ENCODE measurements at regions not wholly inside any gene's neighbourhood (a gene's known extent, or its start where the extent isn't known, plus 50 kb on each side); places are given as distances from the start of the nearest gene placed in this dataset.

DNA sequence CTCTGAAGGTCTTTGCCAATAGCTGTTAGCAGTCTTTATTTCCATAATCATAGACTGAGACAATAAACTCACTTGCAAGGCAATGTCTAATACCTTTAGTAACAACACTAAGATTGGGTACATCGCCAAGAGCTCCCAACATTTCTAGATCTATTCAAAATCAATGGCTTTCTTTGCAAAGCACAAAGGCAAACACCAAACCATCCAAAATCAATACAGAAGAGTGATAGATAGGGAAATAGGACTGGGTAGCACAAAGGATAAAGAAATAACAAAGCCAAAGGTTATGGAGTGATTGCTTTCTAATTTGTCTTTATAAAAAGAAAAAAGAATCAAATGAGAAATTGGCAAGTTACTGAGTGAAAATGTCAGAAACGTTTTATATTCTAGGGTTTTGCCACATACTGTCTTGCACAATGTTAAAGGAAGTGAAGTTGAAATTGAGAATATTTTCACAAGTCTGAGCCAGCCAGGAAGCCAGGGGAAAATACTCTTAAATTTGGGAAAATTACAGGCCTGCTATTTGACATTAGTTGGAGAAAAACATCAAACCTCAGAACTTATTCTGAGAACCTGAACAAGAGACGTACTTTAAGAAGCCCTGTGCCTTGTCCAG, 53.3 kb upstream of the LHFPL2 start:
- no peak for TF ChIP-seq SPI1 (IDR thresholded peaks at IDR 0.05; ENCODE audit: low read depth, low read length)
- TF ChIP-seq POLR2AphosphoS5 (IDR thresholded peaks at IDR 0.05; ENCODE audit: low read depth, low read length): no peak
- no peak for TF ChIP-seq POLR2A (IDR thresholded peaks at IDR 0.05; ENCODE audit: low read depth, low read length)
- TF ChIP-seq TAF1 (IDR thresholded peaks at IDR 0.05; ENCODE audit: low read depth, low read length): no peak

Measured in GM12891 (cell line).